ENCODE measurements at regions not wholly inside any gene's neighbourhood (a gene's known extent, or its start where the extent isn't known, plus 50 kb on each side); places are given as distances from the start of the nearest gene placed in this dataset.
A peak's percentile ranks its signal among the peaks of the same experiment; 100 is the strongest.

DNA sequence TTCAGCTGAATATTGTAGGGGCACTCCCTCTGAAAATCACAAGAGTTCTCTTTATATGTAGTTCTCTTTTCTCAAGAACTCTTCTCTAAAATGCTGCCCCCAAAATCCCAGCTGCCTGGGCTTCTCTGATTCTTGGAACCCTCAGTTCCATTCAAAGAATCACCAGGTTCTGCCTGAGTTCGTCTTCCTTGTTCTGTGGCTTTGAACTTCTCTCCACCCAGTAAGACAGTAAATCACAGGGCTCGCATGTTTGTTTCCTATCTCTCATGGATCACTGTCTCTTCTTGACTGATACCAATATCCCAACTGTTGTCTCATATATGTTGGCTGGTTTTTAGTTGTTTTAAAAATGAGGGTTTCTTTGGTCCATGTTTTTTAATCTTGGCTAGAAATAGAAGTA is 359.5 kb upstream of the CBLB start:
- no peak overlapping the region for H3K4me2 ChIP-seq (ENCODE audit: low read length)
- no peak overlapping the region for H3K18ac ChIP-seq (ENCODE audit: low read length)
- H4K91ac ChIP-seq (ENCODE audit: low read depth, low read length) = no peak overlapping the region
- H3K4ac ChIP-seq (ENCODE audit: low read depth, low read length) = no peak overlapping the region
- H3K14ac ChIP-seq (ENCODE audit: low read length) = no peak overlapping the region
- no peak overlapping the region for H4K8ac ChIP-seq (ENCODE audit: low read depth, low read length)
- no peaks in the 10 kb centered on the region for H3K79me2 ChIP-seq (ENCODE audit: control insufficient read depth, insufficient read depth, low read length, poor library complexity)
- H3K27ac ChIP-seq (ENCODE audit: low read depth, low read length) = no peak overlapping the region
- H2AK5ac ChIP-seq (ENCODE audit: low read length) = no peak overlapping the region
- no peak overlapping the region for H4K12ac ChIP-seq (ENCODE audit: low read depth, low read length)
- no peak overlapping the region for H3K9ac ChIP-seq (ENCODE audit: low read length)
- peaks cover 0 to 2% of the 10 kb centered on the region in 2 experiments for H3K36me3 ChIP-seq (ENCODE audit: control insufficient read depth in 1 of 2, insufficient read depth in 2 of 2, low read length in 2 of 2)
- H3K4me1 ChIP-seq (ENCODE audit: control insufficient read depth in 1 of 2, insufficient read depth in 2 of 2, low read length in 2 of 2) = no peaks in the 10 kb centered on the region
- no peaks in the 10 kb centered on the region for H3K79me1 ChIP-seq (ENCODE audit: low read length)
- H2BK5ac ChIP-seq (ENCODE audit: low read depth, low read length, poor library complexity) = no peak overlapping the region
- H3K9me3 ChIP-seq (ENCODE audit: insufficient read depth, low read depth, low read length) = no peaks in the 10 kb centered on the region
- H2BK12ac ChIP-seq (ENCODE audit: low read length) = no peak overlapping the region
- no peak overlapping the region for H2BK120ac ChIP-seq (ENCODE audit: insufficient read depth, low read length, poor library complexity)
- DNase-seq = no peak
- no peak overlapping the region for H3K23ac ChIP-seq (ENCODE audit: low read length)
- no peaks in the 10 kb centered on the region for H3K27me3 ChIP-seq (ENCODE audit: insufficient read depth, low read length)
- H2AFZ ChIP-seq (ENCODE audit: insufficient read depth, low read length, poor library complexity) = no peak overlapping the region
- WGBS (ENCODE audit: extremely low coverage, insufficient coverage, insufficient read length) = no CpG with 5 or more reads among the region's 2 CpGs
- no peak overlapping the region for H3K4me3 ChIP-seq (ENCODE audit: low read depth, low read length)

DNA sequence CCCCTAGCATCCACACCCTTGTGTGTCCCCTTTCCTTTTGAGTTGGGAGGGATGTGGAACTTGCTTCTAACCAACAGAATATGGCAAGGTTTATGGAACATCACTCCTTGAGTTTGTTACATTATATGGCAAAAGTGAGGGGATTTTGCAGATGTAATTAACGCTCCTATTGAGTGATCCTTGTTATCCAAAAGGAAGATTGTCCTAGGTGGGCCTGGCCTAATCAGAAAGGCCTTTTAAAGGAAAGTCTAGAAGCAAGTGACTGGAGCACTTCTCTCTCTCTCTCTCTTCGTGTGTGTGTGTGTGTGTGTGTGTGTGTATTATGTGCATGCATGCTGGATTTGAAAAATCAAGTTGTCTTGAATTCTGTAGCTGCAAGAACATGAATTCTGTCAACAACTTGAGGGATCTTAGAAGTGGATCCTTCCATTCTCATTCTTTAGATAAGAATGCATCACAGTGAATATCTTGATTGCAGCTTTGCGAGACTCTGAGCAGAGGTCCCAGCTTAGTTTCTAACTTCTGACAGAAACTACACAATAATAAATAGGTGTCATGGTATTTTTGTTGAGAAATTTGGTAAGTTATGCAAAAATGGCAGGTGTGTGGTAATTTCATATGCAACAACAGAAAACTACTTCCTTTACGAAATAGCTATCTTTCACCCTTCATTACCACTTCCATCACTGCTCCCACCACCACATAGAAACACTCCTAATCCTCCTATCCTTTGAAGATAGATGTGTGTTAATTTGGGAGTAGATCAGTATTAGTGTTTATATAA is 360.9 kb upstream of the CBLB start:
- Histone ChIP-seq H3K79me2 (ENCODE audit: control insufficient read depth, insufficient read depth, low read length, poor library complexity) (no peaks in the 10 kb centered on the region), H2BK120ac (ENCODE audit: insufficient read depth, low read length, poor library complexity) (no peak overlapping the region), H3K27me3 (ENCODE audit: insufficient read depth, low read length) (no peaks in the 10 kb centered on the region), H3K79me1 (ENCODE audit: low read length) (no peaks in the 10 kb centered on the region), H4K91ac (ENCODE audit: low read depth, low read length) (no peak overlapping the region), H3K9me3 (ENCODE audit: insufficient read depth, low read depth, low read length) (no peaks in the 10 kb centered on the region), H4K12ac (ENCODE audit: low read depth, low read length) (no peak overlapping the region), H3K27ac (ENCODE audit: low read depth, low read length) (no peak overlapping the region), H4K8ac (ENCODE audit: low read depth, low read length) (no peak overlapping the region), H3K36me3 (ENCODE audit: control insufficient read depth in 1 of 2, insufficient read depth in 2 of 2, low read length in 2 of 2) (no peaks in the 10 kb centered on the region), H3K9ac (ENCODE audit: low read length) (no peak overlapping the region), H2AFZ (ENCODE audit: insufficient read depth, low read length, poor library complexity) (no peak overlapping the region), H3K18ac (ENCODE audit: low read length) (no peak overlapping the region), H3K4me1 (ENCODE audit: control insufficient read depth in 1 of 2, insufficient read depth in 2 of 2, low read length in 2 of 2) (no peaks in the 10 kb centered on the region), H3K4me3 (ENCODE audit: low read depth, low read length) (no peak overlapping the region), H2AK5ac (ENCODE audit: low read length) (no peak overlapping the region), H3K4ac (ENCODE audit: low read depth, low read length) (no peak overlapping the region), H3K23ac (ENCODE audit: low read length) (no peak overlapping the region), H3K14ac (ENCODE audit: low read length) (no peak overlapping the region), H3K4me2 (ENCODE audit: low read length) (no peak overlapping the region), H2BK5ac (ENCODE audit: low read depth, low read length, poor library complexity) (no peak overlapping the region), H2BK12ac (ENCODE audit: low read length) (no peak overlapping the region)
- DNase-seq = peak in 1 of 2 donors; percentile 53
- no CpG with 5 or more reads among the region's 4 CpGs for WGBS (ENCODE audit: extremely low coverage, insufficient coverage, insufficient read length)

DNA sequence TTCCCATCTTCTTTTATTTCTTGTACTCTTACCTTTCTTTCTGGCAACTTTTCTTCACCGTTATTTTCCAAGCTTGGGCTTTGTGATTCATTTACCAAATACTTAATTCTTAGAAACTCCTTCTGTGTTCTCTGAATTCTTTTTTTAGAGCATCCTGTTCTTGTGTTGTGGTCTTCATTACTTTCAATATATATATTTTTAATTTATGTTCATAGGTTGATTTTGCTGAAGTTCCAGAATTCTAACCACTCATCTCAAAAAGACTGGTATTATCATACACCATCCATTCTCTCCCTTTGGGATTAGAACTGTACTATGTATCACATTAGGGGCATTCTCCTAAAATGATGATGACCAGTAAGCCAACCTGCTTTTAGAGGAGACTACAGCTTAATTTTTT is 362.3 kb upstream of the CBLB start:
- Histone ChIP-seq H3K14ac (ENCODE audit: low read length) (no peak overlapping the region), H2BK5ac (ENCODE audit: low read depth, low read length, poor library complexity) (no peak overlapping the region), H3K79me2 (ENCODE audit: control insufficient read depth, insufficient read depth, low read length, poor library complexity) (no peaks in the 10 kb centered on the region), H3K18ac (ENCODE audit: low read length) (no peak overlapping the region), H3K36me3 (ENCODE audit: control insufficient read depth in 1 of 2, insufficient read depth in 2 of 2, low read length in 2 of 2) (no peaks in the 10 kb centered on the region), H2AFZ (ENCODE audit: insufficient read depth, low read length, poor library complexity) (no peak overlapping the region), H3K4me3 (ENCODE audit: low read depth, low read length) (no peak overlapping the region), H2BK12ac (ENCODE audit: low read length) (no peak overlapping the region), H3K79me1 (ENCODE audit: low read length) (no peaks in the 10 kb centered on the region), H4K91ac (ENCODE audit: low read depth, low read length) (no peak overlapping the region), H2BK120ac (ENCODE audit: insufficient read depth, low read length, poor library complexity) (no peak overlapping the region), H3K4ac (ENCODE audit: low read depth, low read length) (no peak overlapping the region), H4K8ac (ENCODE audit: low read depth, low read length) (no peak overlapping the region), H3K23ac (ENCODE audit: low read length) (no peak overlapping the region), H3K9ac (ENCODE audit: low read length) (no peak overlapping the region), H3K9me3 (ENCODE audit: insufficient read depth, low read depth, low read length) (no peaks in the 10 kb centered on the region), H3K27ac (ENCODE audit: low read depth, low read length) (no peak overlapping the region), H3K27me3 (ENCODE audit: insufficient read depth, low read length) (no peaks in the 10 kb centered on the region), H3K4me2 (ENCODE audit: low read length) (no peak overlapping the region), H4K12ac (ENCODE audit: low read depth, low read length) (no peak overlapping the region), H2AK5ac (ENCODE audit: low read length) (no peak overlapping the region), H3K4me1 (ENCODE audit: control insufficient read depth in 1 of 2, insufficient read depth in 2 of 2, low read length in 2 of 2) (no peaks in the 10 kb centered on the region)
- no peak for DNase-seq
- WGBS (ENCODE audit: extremely low coverage, insufficient coverage, insufficient read length) = no CpG with 5 or more reads among the region's 1 CpG

DNA sequence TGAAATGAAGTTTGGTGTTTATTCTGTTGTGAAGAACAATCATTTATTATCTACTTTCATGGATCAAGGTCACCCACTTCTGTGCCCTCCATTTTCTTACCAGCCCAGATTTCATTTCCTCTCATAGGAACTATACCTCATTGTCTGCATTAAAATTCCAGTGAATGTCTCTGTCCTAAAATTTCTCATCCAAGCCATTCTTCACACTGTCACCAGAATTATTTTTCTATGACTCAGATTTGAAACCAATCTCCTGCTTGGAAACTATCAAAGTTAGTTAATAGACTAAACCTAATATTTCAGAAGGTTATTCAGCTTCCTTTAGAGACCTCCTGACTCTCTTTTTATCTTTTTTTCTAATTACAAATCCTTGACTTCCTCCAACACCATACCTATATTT is 364.1 kb upstream of the CBLB start:
- no peaks in the 10 kb centered on the region for H3K27me3 ChIP-seq (ENCODE audit: insufficient read depth, low read length)
- H3K4me2 ChIP-seq (ENCODE audit: low read length) = no peak overlapping the region
- no peak overlapping the region for H3K14ac ChIP-seq (ENCODE audit: low read length)
- H3K4me3 ChIP-seq (ENCODE audit: low read depth, low read length) = no peak overlapping the region
- no peak overlapping the region for H3K23ac ChIP-seq (ENCODE audit: low read length)
- no peak overlapping the region for H4K12ac ChIP-seq (ENCODE audit: low read depth, low read length)
- no peak for DNase-seq
- no peaks in the 10 kb centered on the region for H3K79me1 ChIP-seq (ENCODE audit: low read length)
- H2AK5ac ChIP-seq (ENCODE audit: low read length) = no peak overlapping the region
- H3K4ac ChIP-seq (ENCODE audit: low read depth, low read length) = no peak overlapping the region
- no peak overlapping the region for H2BK120ac ChIP-seq (ENCODE audit: insufficient read depth, low read length, poor library complexity)
- H3K79me2 ChIP-seq (ENCODE audit: control insufficient read depth, insufficient read depth, low read length, poor library complexity) = no peaks in the 10 kb centered on the region
- H3K36me3 ChIP-seq (ENCODE audit: control insufficient read depth in 1 of 2, insufficient read depth in 2 of 2, low read length in 2 of 2) = no peaks in the 10 kb centered on the region
- no peak overlapping the region for H2BK12ac ChIP-seq (ENCODE audit: low read length)
- no peak overlapping the region for H4K8ac ChIP-seq (ENCODE audit: low read depth, low read length)
- no peak overlapping the region for H3K18ac ChIP-seq (ENCODE audit: low read length)
- H3K4me1 ChIP-seq (ENCODE audit: control insufficient read depth in 1 of 2, insufficient read depth in 2 of 2, low read length in 2 of 2) = no peaks in the 10 kb centered on the region
- H3K9ac ChIP-seq (ENCODE audit: low read length) = no peak overlapping the region
- no peak overlapping the region for H4K91ac ChIP-seq (ENCODE audit: low read depth, low read length)
- no peak overlapping the region for H2BK5ac ChIP-seq (ENCODE audit: low read depth, low read length, poor library complexity)
- no peaks in the 10 kb centered on the region for H3K9me3 ChIP-seq (ENCODE audit: insufficient read depth, low read depth, low read length)
- H3K27ac ChIP-seq (ENCODE audit: low read depth, low read length) = no peak overlapping the region
- no peak overlapping the region for H2AFZ ChIP-seq (ENCODE audit: insufficient read depth, low read length, poor library complexity)

Measured in trophoblast cell (in vitro differentiated cells and primary cell).